ENCODE measurements at regions not wholly inside any gene's neighbourhood (a gene's known extent, or its start where the extent isn't known, plus 50 kb on each side); places are given as distances from the start of the nearest gene placed in this dataset.

DNA sequence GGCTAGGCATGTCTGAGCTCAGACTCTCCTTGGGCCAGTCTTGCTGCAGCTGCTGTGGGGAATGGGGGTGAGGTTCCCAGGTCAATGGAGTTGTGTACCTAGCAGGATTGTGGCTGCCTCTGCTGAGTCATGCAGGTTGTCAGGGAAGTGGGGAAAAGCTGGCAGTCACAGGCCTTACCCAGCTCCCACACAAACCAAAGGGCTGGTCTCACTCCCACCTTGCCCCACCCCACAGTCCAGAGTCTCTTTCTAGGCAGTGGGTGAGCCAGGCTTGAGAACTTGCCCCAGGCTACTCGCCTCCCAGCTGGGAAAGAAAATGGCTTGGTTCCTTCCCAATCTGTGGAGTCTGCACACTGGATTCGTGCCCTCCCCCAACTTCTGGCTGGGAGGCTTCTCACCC lies 65.7 kb downstream of the SCP2D1 start:
- TF ChIP-seq EZH2 (IDR thresholded peaks at IDR 0.05; ENCODE audit: low read depth, low read length, severe bottlenecking), result no peak
- TF ChIP-seq TAF1 (IDR thresholded peaks at IDR 0.05; ENCODE audit: low read depth, low read length), result no peak
- TF ChIP-seq SP1 (IDR thresholded peaks at IDR 0.05; ENCODE audit: low read depth, low read length), result no peak
- TF ChIP-seq RAD21 (IDR thresholded peaks at IDR 0.05 in 1 of 2, conservative IDR thresholded peaks at IDR 0.05 in 1 of 2; ENCODE audit: low read depth in 2 of 2, low read length in 2 of 2), result no peak
- TF ChIP-seq SIN3A (conservative IDR thresholded peaks at IDR 0.05 in 1 of 2, IDR thresholded peaks at IDR 0.05 in 1 of 2; ENCODE audit: low read depth in 1 of 2, low read length in 2 of 2), result no peak
- TF ChIP-seq, protein P1, sequence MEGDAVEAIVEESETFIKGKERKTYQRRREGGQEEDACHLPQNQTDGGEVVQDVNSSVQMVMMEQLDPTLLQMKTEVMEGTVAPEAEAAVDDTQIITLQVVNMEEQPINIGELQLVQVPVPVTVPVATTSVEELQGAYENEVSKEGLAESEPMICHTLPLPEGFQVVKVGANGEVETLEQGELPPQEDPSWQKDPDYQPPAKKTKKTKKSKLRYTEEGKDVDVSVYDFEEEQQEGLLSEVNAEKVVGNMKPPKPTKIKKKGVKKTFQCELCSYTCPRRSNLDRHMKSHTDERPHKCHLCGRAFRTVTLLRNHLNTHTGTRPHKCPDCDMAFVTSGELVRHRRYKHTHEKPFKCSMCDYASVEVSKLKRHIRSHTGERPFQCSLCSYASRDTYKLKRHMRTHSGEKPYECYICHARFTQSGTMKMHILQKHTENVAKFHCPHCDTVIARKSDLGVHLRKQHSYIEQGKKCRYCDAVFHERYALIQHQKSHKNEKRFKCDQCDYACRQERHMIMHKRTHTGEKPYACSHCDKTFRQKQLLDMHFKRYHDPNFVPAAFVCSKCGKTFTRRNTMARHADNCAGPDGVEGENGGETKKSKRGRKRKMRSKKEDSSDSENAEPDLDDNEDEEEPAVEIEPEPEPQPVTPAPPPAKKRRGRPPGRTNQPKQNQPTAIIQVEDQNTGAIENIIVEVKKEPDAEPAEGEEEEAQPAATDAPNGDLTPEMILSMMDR (IDR thresholded peaks at IDR 0.05; ENCODE audit: control extremely low read depth in 1 of 3, insufficient read depth in 1 of 3, low read depth in 1 of 3, low read length in 3 of 3), result no peak
- TF ChIP-seq, protein P2, sequence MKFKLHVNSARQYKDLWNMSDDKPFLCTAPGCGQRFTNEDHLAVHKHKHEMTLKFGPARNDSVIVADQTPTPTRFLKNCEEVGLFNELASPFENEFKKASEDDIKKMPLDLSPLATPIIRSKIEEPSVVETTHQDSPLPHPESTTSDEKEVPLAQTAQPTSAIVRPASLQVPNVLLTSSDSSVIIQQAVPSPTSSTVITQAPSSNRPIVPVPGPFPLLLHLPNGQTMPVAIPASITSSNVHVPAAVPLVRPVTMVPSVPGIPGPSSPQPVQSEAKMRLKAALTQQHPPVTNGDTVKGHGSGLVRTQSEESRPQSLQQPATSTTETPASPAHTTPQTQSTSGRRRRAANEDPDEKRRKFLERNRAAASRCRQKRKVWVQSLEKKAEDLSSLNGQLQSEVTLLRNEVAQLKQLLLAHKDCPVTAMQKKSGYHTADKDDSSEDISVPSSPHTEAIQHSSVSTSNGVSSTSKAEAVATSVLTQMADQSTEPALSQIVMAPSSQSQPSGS (IDR thresholded peaks at IDR 0.05; ENCODE audit: low read length), result no peak
- TF ChIP-seq KDM1A (IDR thresholded peaks at IDR 0.05; ENCODE audit: borderline replicate concordance, low read length), result no peak
- TF ChIP-seq POLR2A (IDR thresholded peaks at IDR 0.05; ENCODE audit: control extremely low read depth in 1 of 2, low read depth in 2 of 2, low read length in 2 of 2), result no peak
- TF ChIP-seq TAF7 (optimal IDR thresholded peaks at IDR 0.05; ENCODE audit: borderline replicate concordance, low read depth, low read length), result no peak
- TF ChIP-seq, protein P3, sequence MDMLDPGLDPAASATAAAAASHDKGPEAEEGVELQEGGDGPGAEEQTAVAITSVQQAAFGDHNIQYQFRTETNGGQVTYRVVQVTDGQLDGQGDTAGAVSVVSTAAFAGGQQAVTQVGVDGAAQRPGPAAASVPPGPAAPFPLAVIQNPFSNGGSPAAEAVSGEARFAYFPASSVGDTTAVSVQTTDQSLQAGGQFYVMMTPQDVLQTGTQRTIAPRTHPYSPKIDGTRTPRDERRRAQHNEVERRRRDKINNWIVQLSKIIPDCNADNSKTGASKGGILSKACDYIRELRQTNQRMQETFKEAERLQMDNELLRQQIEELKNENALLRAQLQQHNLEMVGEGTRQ (IDR thresholded peaks at IDR 0.05; ENCODE audit: low read length), result no peak
- no peak for TF ChIP-seq JUND (IDR thresholded peaks at IDR 0.05; ENCODE audit: low read length)
- no peak for TF ChIP-seq FOSL1 (IDR thresholded peaks at IDR 0.05; ENCODE audit: insufficient read depth, low read depth, low read length)

Measured in H1 (cell line).